ENCODE measurements at regions not wholly inside any gene's neighbourhood (a gene's known extent, or its start where the extent isn't known, plus 50 kb on each side); places are given as distances from the start of the nearest gene placed in this dataset.

GRCh38 chr16:6349725-6350124, 982.9 kb upstream of the RBFOX1 start:
- Histone ChIP-seq H3K4me1 (ENCODE audit: control insufficient read depth, insufficient read depth, low read length) (no peaks in the 10 kb centered on the region), H3K36me3 (ENCODE audit: control insufficient read depth, insufficient read depth, low read length) (no peaks in the 10 kb centered on the region), H3K27ac (ENCODE audit: low read length) (no peak overlapping the region), H3K27me3 (ENCODE audit: control insufficient read depth, insufficient read depth, low read length) (no peaks in the 10 kb centered on the region), H3K4me3 (ENCODE audit: low read length) (no peak overlapping the region), H3K9me3 (replicated peaks; ENCODE audit: control insufficient read depth, low read depth, low read length) (no peaks in the 10 kb centered on the region)
- no peak for DNase-seq
- WGBS (ENCODE audit: insufficient coverage): 70% methylated on average over 1 of the region's 4 CpGs

- no peak for DNase-seq
- no peak overlapping the region for H3K27ac ChIP-seq (ENCODE audit: low read length)
- H3K27me3 ChIP-seq (ENCODE audit: control insufficient read depth, insufficient read depth, low read length): no peaks in the 10 kb centered on the region
- no peaks in the 10 kb centered on the region for H3K4me1 ChIP-seq (ENCODE audit: control insufficient read depth, insufficient read depth, low read length)
- H3K4me3 ChIP-seq (ENCODE audit: low read length): no peak overlapping the region
- no CpG with 5 or more reads among the region's 4 CpGs for WGBS (ENCODE audit: insufficient coverage)
- H3K36me3 ChIP-seq (ENCODE audit: control insufficient read depth, insufficient read depth, low read length): no peaks in the 10 kb centered on the region
- H3K9me3 ChIP-seq (replicated peaks; ENCODE audit: control insufficient read depth, low read depth, low read length): peaks cover 4% of the 10 kb centered on the region
Measured at GRCh38 chr16:6345090-6345489, 987.6 kb upstream of the RBFOX1 start.

GRCh38 chr16:6343157-6343556, 989.5 kb upstream of the RBFOX1 start:
- H3K27me3 ChIP-seq (ENCODE audit: control insufficient read depth, insufficient read depth, low read length): no peaks in the 10 kb centered on the region
- no peak overlapping the region for H3K27ac ChIP-seq (ENCODE audit: low read length)
- no CpG with 5 or more reads among the region's 2 CpGs for WGBS (ENCODE audit: insufficient coverage)
- no peak for DNase-seq
- H3K4me3 ChIP-seq (ENCODE audit: low read length): no peak overlapping the region
- no peaks in the 10 kb centered on the region for H3K36me3 ChIP-seq (ENCODE audit: control insufficient read depth, insufficient read depth, low read length)
- no peaks in the 10 kb centered on the region for H3K4me1 ChIP-seq (ENCODE audit: control insufficient read depth, insufficient read depth, low read length)
- peaks cover 6% of the 10 kb centered on the region for H3K9me3 ChIP-seq (replicated peaks; ENCODE audit: control insufficient read depth, low read depth, low read length)

- no peak for DNase-seq
- Histone ChIP-seq H3K27me3 (ENCODE audit: control insufficient read depth, insufficient read depth, low read length) (no peaks in the 10 kb centered on the region), H3K9me3 (replicated peaks; ENCODE audit: control insufficient read depth, low read depth, low read length) (peaks cover 6% of the 10 kb centered on the region), H3K36me3 (ENCODE audit: control insufficient read depth, insufficient read depth, low read length) (no peaks in the 10 kb centered on the region), H3K4me1 (ENCODE audit: control insufficient read depth, insufficient read depth, low read length) (no peaks in the 10 kb centered on the region), H3K27ac (ENCODE audit: low read length) (no peak overlapping the region), H3K4me3 (ENCODE audit: low read length) (no peak overlapping the region)
- 42% methylated on average over 2 of the region's 3 CpGs for WGBS (ENCODE audit: insufficient coverage)
Measured at GRCh38 chr16:6341981-6342380, 990.7 kb upstream of the RBFOX1 start.

GRCh38 chr16:6335072-6335471, 997.6 kb upstream of the RBFOX1 start:
- 50% methylated on average over 2 of the region's 6 CpGs for WGBS (ENCODE audit: insufficient coverage)
- Histone ChIP-seq H3K36me3 (ENCODE audit: control insufficient read depth, insufficient read depth, low read length) (no peaks in the 10 kb centered on the region), H3K27ac (ENCODE audit: low read length) (no peak overlapping the region), H3K27me3 (ENCODE audit: control insufficient read depth, insufficient read depth, low read length) (no peaks in the 10 kb centered on the region), H3K4me1 (ENCODE audit: control insufficient read depth, insufficient read depth, low read length) (no peaks in the 10 kb centered on the region), H3K9me3 (replicated peaks; ENCODE audit: control insufficient read depth, low read depth, low read length) (peaks cover 1% of the 10 kb centered on the region), H3K4me3 (ENCODE audit: low read length) (no peak overlapping the region)
- DNase-seq: no peak

GRCh38 chr16:6331770-6332169, 1000.9 kb upstream of the RBFOX1 start:
- no peaks in the 10 kb centered on the region for H3K9me3 ChIP-seq (replicated peaks; ENCODE audit: control insufficient read depth, low read depth, low read length)
- no peak overlapping the region for H3K27ac ChIP-seq (ENCODE audit: low read length)
- no peaks in the 10 kb centered on the region for H3K36me3 ChIP-seq (ENCODE audit: control insufficient read depth, insufficient read depth, low read length)
- DNase-seq: no peak
- H3K27me3 ChIP-seq (ENCODE audit: control insufficient read depth, insufficient read depth, low read length): no peaks in the 10 kb centered on the region
- H3K4me3 ChIP-seq (ENCODE audit: low read length): no peak overlapping the region
- 37% methylated on average over 3 of the region's 3 CpGs for WGBS (ENCODE audit: insufficient coverage)
- H3K4me1 ChIP-seq (ENCODE audit: control insufficient read depth, insufficient read depth, low read length): no peaks in the 10 kb centered on the region

GRCh38 chr16:6317934-6318333, 1014.7 kb upstream of the RBFOX1 start:
- no peak overlapping the region for H3K4me3 ChIP-seq (ENCODE audit: low read length)
- H3K36me3 ChIP-seq (ENCODE audit: control insufficient read depth, insufficient read depth, low read length): no peaks in the 10 kb centered on the region
- no CpG with 5 or more reads among the region's 4 CpGs for WGBS (ENCODE audit: insufficient coverage)
- H3K4me1 ChIP-seq (ENCODE audit: control insufficient read depth, insufficient read depth, low read length): no peaks in the 10 kb centered on the region
- H3K27ac ChIP-seq (ENCODE audit: low read length): no peak overlapping the region
- H3K9me3 ChIP-seq (replicated peaks; ENCODE audit: control insufficient read depth, low read depth, low read length): no peaks in the 10 kb centered on the region
- DNase-seq: no peak
- H3K27me3 ChIP-seq (ENCODE audit: control insufficient read depth, insufficient read depth, low read length): no peaks in the 10 kb centered on the region

GRCh38 chr16:6309271-6309670, 1023.4 kb upstream of the RBFOX1 start:
- H3K4me1 ChIP-seq (ENCODE audit: control insufficient read depth, insufficient read depth, low read length): no peaks in the 10 kb centered on the region
- no peak overlapping the region for H3K27ac ChIP-seq (ENCODE audit: low read length)
- no peaks in the 10 kb centered on the region for H3K27me3 ChIP-seq (ENCODE audit: control insufficient read depth, insufficient read depth, low read length)
- 59% methylated on average over 5 of the region's 8 CpGs for WGBS (ENCODE audit: insufficient coverage)
- no peaks in the 10 kb centered on the region for H3K36me3 ChIP-seq (ENCODE audit: control insufficient read depth, insufficient read depth, low read length)
- DNase-seq: no peak
- no peaks in the 10 kb centered on the region for H3K9me3 ChIP-seq (replicated peaks; ENCODE audit: control insufficient read depth, low read depth, low read length)
- H3K4me3 ChIP-seq (ENCODE audit: low read length): no peak overlapping the region

- no peak overlapping the region for H3K27ac ChIP-seq (ENCODE audit: low read length)
- H3K9me3 ChIP-seq (replicated peaks; ENCODE audit: control insufficient read depth, low read depth, low read length): no peaks in the 10 kb centered on the region
- no peaks in the 10 kb centered on the region for H3K4me1 ChIP-seq (ENCODE audit: control insufficient read depth, insufficient read depth, low read length)
- no peak overlapping the region for H3K4me3 ChIP-seq (ENCODE audit: low read length)
- no peaks in the 10 kb centered on the region for H3K36me3 ChIP-seq (ENCODE audit: control insufficient read depth, insufficient read depth, low read length)
- no peaks in the 10 kb centered on the region for H3K27me3 ChIP-seq (ENCODE audit: control insufficient read depth, insufficient read depth, low read length)
- 33% methylated on average over 1 of the region's 2 CpGs for WGBS (ENCODE audit: insufficient coverage)
- DNase-seq: no peak
Measured at GRCh38 chr16:6308176-6308575, 1024.5 kb upstream of the RBFOX1 start.

GRCh38 chr16:6300523-6300922, 1032.1 kb upstream of the RBFOX1 start:
- H3K36me3 ChIP-seq (ENCODE audit: control insufficient read depth, insufficient read depth, low read length): no peaks in the 10 kb centered on the region
- H3K9me3 ChIP-seq (replicated peaks; ENCODE audit: control insufficient read depth, low read depth, low read length): peaks cover 11% of the 10 kb centered on the region
- no peak for DNase-seq
- no peaks in the 10 kb centered on the region for H3K4me1 ChIP-seq (ENCODE audit: control insufficient read depth, insufficient read depth, low read length)
- H3K27ac ChIP-seq (ENCODE audit: low read length): no peak overlapping the region
- H3K4me3 ChIP-seq (ENCODE audit: low read length): no peak overlapping the region
- WGBS (ENCODE audit: insufficient coverage): 82% methylated on average over 4 of the region's 4 CpGs
- H3K27me3 ChIP-seq (ENCODE audit: control insufficient read depth, insufficient read depth, low read length): no peaks in the 10 kb centered on the region

- H3K27ac ChIP-seq (ENCODE audit: low read length): no peak overlapping the region
- no peaks in the 10 kb centered on the region for H3K27me3 ChIP-seq (ENCODE audit: control insufficient read depth, insufficient read depth, low read length)
- WGBS (ENCODE audit: insufficient coverage): 90% methylated on average over 3 of the region's 8 CpGs
- H3K4me1 ChIP-seq (ENCODE audit: control insufficient read depth, insufficient read depth, low read length): no peaks in the 10 kb centered on the region
- H3K9me3 ChIP-seq (replicated peaks; ENCODE audit: control insufficient read depth, low read depth, low read length): peaks cover 11% of the 10 kb centered on the region
- no peaks in the 10 kb centered on the region for H3K36me3 ChIP-seq (ENCODE audit: control insufficient read depth, insufficient read depth, low read length)
- H3K4me3 ChIP-seq (ENCODE audit: low read length): no peak overlapping the region
- DNase-seq: no peak
Measured at GRCh38 chr16:6297666-6298410, 1034.8 kb upstream of the RBFOX1 start.
